ENCODE measurements at regions not wholly inside any gene's neighbourhood (a gene's known extent, or its start where the extent isn't known, plus 50 kb on each side); places are given as distances from the start of the nearest gene placed in this dataset.

- Mint-ChIP-seq H3K27ac (no peak overlapping the region), H3K9me3 (peaks cover 1% of the 10 kb centered on the region), H3K27me3 (peaks cover 6% of the 10 kb centered on the region), H3K36me3 (ENCODE audit: low read depth) (no peaks in the 10 kb centered on the region), H3K4me1 (ENCODE audit: low read depth) (no peaks in the 10 kb centered on the region), H3K4me3 (no peak overlapping the region)
- no peak for ATAC-seq
- TF ChIP-seq CTCF (IDR thresholded peaks at IDR 0.05), result no peak
- CTCF ChIA-PET, result no interaction called here
- intact Hi-C loops (cut with micrococcal nuclease), result no loop called here
- DNase-seq, result no peak
- POLR2A ChIA-PET, result no interaction called here
These were observed 631.6 kb upstream of the CAMK1G start for GRCh38 chr1:208951908-208952307.

- Mint-ChIP-seq H3K4me3 (no peak overlapping the region), H3K36me3 (ENCODE audit: low read depth) (no peaks in the 10 kb centered on the region), H3K27ac (no peak overlapping the region), H3K4me1 (ENCODE audit: low read depth) (no peaks in the 10 kb centered on the region), H3K27me3 (peaks cover 3% of the 10 kb centered on the region), H3K9me3 (peaks cover 5% of the 10 kb centered on the region)
- intact Hi-C loops (cut with micrococcal nuclease), result no loop called here
- ChIA-PET CTCF (no interaction called here), POLR2A (no interaction called here)
- ATAC-seq, result no peak
- TF ChIP-seq CTCF (IDR thresholded peaks at IDR 0.05), result no peak
- no peak for DNase-seq
These were observed 620.6 kb upstream of the CAMK1G start for GRCh38 chr1:208962867-208963266.

- ATAC-seq (no peak), DNase-seq (no peak)
- Mint-ChIP-seq H3K9me3 (no peaks in the 10 kb centered on the region), H3K27me3 (peaks cover 3% of the 10 kb centered on the region), H3K4me1 (ENCODE audit: low read depth) (no peaks in the 10 kb centered on the region), H3K36me3 (ENCODE audit: low read depth) (no peaks in the 10 kb centered on the region), H3K4me3 (no peak overlapping the region), H3K27ac (no peak overlapping the region)
- CTCF ChIA-PET, result no interaction called here
- POLR2A ChIA-PET, result no interaction called here
- no peak for TF ChIP-seq CTCF (IDR thresholded peaks at IDR 0.05)
- intact Hi-C loops (cut with micrococcal nuclease), result no loop called here
These were observed 618.2 kb upstream of the CAMK1G start for GRCh38 chr1:208965351-208965750.

GRCh38 chr1:208967334-208967733, 616.2 kb upstream of the CAMK1G start:
- DNase-seq, result no peak
- CTCF ChIA-PET, result no interaction called here
- TF ChIP-seq CTCF (IDR thresholded peaks at IDR 0.05), result no peak
- Mint-ChIP-seq H3K4me3 (no peak overlapping the region), H3K4me1 (ENCODE audit: low read depth) (no peaks in the 10 kb centered on the region), H3K27me3 (peaks cover 5% of the 10 kb centered on the region), H3K9me3 (no peaks in the 10 kb centered on the region), H3K27ac (no peak overlapping the region), H3K36me3 (ENCODE audit: low read depth) (no peaks in the 10 kb centered on the region)
- intact Hi-C loops (cut with micrococcal nuclease), result no loop called here
- POLR2A ChIA-PET, result no interaction called here
- no peak for ATAC-seq

- TF ChIP-seq CTCF (IDR thresholded peaks at IDR 0.05), result no peak
- Mint-ChIP-seq H3K36me3 (ENCODE audit: low read depth) (no peaks in the 10 kb centered on the region), H3K4me3 (no peak overlapping the region), H3K27ac (no peak overlapping the region), H3K4me1 (ENCODE audit: low read depth) (no peaks in the 10 kb centered on the region), H3K9me3 (no peaks in the 10 kb centered on the region), H3K27me3 (peaks cover 2% of the 10 kb centered on the region)
- ChIA-PET CTCF (no interaction called here), POLR2A (no interaction called here)
- intact Hi-C loops (cut with micrococcal nuclease), result no loop called here
- no peak for ATAC-seq
- DNase-seq, result no peak
These were observed 608.8 kb upstream of the CAMK1G start for GRCh38 chr1:208974717-208975116.
